Keratinocyte (primary cell): ENCODE measurements at regions not wholly inside any gene's neighbourhood (a gene's known extent, or its start where the extent isn't known, plus 50 kb on each side); places are given as distances from the start of the nearest gene placed in this dataset.

Source experiments
- EZH2 ChIP-seq: IDR thresholded peaks from one replicate; pipeline ENCODE4 v1.6.1; 2012; ENCODE audit warnings: inconsistent platforms, mild to moderate bottlenecking, low read length, moderate library complexity
- TF ChIP-seq, protein P1 (sequence below), 3 experiments: IDR thresholded peaks in 1 of 3; conservative IDR thresholded peaks in 1 of 3; optimal IDR thresholded peaks in 1 of 3; 2 replicates in 2 of 3; 3 replicates in 1 of 3; pipeline versions ENCODE3 to v1.5.1; 2011; ENCODE audit warnings: low read length in 3 of 3, mild to moderate bottlenecking in 3 of 3, moderate library complexity in 2 of 3, control low read depth in 1 of 3, inconsistent platforms in 1 of 3; ENCODE audit not compliant: insufficient read depth in 2 of 3; ENCODE audit errors: extremely low read depth in 1 of 3

DNA sequence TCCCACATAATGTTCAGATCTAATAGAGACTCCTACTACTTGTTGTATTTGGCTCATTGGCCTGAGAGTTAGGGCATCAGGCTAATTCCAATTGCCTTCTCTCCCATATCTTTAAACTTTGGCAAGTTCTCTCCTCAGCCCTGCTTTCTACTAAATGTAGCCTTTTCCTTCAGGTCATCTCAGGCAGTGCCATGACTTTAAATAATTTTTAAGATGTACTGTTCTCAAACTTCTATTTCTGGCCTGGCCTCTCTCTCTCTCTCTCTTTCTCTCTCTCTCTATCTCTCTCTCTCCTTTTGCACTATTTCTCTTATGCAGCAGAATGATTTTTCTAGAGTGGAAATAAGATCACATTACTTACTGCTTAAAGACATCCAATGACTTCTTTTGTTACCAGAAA is 114.5 kb upstream of the PAQR3 start:
- TF ChIP-seq, protein P1, sequence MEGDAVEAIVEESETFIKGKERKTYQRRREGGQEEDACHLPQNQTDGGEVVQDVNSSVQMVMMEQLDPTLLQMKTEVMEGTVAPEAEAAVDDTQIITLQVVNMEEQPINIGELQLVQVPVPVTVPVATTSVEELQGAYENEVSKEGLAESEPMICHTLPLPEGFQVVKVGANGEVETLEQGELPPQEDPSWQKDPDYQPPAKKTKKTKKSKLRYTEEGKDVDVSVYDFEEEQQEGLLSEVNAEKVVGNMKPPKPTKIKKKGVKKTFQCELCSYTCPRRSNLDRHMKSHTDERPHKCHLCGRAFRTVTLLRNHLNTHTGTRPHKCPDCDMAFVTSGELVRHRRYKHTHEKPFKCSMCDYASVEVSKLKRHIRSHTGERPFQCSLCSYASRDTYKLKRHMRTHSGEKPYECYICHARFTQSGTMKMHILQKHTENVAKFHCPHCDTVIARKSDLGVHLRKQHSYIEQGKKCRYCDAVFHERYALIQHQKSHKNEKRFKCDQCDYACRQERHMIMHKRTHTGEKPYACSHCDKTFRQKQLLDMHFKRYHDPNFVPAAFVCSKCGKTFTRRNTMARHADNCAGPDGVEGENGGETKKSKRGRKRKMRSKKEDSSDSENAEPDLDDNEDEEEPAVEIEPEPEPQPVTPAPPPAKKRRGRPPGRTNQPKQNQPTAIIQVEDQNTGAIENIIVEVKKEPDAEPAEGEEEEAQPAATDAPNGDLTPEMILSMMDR (optimal IDR thresholded peaks at IDR 0.05 in 1 of 3, IDR thresholded peaks at IDR 0.05 in 1 of 3, conservative IDR thresholded peaks at IDR 0.05 in 1 of 3; ENCODE audit: extremely low read depth in 1 of 3, insufficient read depth in 2 of 3, low read length in 3 of 3), result no peak
- no peak for TF ChIP-seq EZH2
